ENCODE measurements at regions not wholly inside any gene's neighbourhood (a gene's known extent, or its start where the extent isn't known, plus 50 kb on each side); places are given as distances from the start of the nearest gene placed in this dataset.

DNA sequence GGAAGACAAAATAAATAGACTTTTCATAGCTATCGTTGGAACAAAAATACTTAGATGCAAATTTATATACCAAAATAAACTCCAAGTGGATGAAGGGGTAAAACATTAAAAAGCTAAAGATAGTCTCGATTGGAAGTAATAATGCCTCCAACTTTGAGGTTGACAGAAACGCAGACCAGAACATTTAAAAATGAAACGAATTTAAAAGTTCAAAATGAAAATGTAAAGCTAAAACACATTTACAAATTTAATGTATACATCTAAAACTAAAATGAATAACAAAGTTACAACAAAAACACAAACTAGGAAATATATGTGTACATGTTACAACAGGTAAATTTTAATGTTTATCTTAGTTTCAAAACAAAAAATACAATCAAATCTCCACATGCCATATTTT, 107.5 kb upstream of the AKR1E2 start:
- no peak for TF ChIP-seq TAF1 (IDR thresholded peaks at IDR 0.05; ENCODE audit: low read depth)
- TF ChIP-seq CREB1 (IDR thresholded peaks at IDR 0.05; ENCODE audit: low read depth) = no peak
- TF ChIP-seq CEBPB (IDR thresholded peaks at IDR 0.05) = no peak
- TF ChIP-seq, protein P1, sequence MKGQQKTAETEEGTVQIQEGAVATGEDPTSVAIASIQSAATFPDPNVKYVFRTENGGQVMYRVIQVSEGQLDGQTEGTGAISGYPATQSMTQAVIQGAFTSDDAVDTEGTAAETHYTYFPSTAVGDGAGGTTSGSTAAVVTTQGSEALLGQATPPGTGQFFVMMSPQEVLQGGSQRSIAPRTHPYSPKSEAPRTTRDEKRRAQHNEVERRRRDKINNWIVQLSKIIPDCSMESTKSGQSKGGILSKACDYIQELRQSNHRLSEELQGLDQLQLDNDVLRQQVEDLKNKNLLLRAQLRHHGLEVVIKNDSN (IDR thresholded peaks at IDR 0.05) = no peak
- no peak for TF ChIP-seq TCF12 (IDR thresholded peaks at IDR 0.05; ENCODE audit: low read depth)
- no peak for TF ChIP-seq EP300 (IDR thresholded peaks at IDR 0.05; ENCODE audit: borderline replicate concordance)
- no peak for TF ChIP-seq NFIC (IDR thresholded peaks at IDR 0.05)
- no peak for TF ChIP-seq EGR1 (IDR thresholded peaks at IDR 0.05)

DNA sequence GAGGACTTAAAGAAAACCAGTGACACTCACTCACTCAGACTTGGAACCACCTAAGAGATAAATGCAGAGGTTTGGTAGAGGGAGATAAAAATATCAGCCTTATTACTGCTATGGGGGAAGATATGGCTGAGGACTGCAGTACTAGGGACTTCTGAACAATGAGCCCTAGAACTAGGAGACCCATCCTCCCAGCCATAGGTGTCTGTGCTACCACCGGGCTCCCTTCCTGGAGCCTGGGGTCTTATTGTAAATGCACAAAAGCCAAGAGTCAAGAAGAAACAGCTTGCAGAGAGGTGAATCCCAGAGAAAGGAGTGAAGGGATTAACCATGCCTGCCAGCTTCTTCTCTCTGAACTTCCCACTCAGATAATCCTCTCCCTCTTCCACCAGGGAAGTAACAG, 108.3 kb upstream of the AKR1E2 start:
- TF ChIP-seq, protein P1 (IDR thresholded peaks at IDR 0.05) = no peak

DNA sequence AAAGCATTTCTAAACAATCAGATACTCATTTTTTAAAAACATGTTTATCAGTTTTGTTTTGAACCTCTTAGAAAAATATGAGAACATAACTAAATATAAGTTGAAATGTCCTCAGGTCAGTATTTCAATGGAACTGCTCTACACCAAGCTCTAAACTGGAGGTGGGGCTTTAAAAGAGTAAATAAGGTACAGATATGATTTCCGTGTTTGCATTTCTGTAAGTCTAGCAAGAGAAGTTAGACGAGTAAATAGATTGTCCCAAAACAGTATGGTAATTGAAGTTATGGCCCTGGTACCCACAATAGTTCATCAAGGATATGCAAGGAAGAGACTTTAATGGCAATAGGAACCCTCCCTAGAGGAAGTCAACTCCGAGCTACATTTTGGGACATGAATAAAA, 115.1 kb upstream of the AKR1E2 start:
- no peak for TF ChIP-seq NFIC (IDR thresholded peaks at IDR 0.05)
- no peak for TF ChIP-seq EGR1 (IDR thresholded peaks at IDR 0.05)
- no peak for TF ChIP-seq ZBTB7A (IDR thresholded peaks at IDR 0.05; ENCODE audit: low read depth)
- no peak for TF ChIP-seq EP300 (IDR thresholded peaks at IDR 0.05; ENCODE audit: borderline replicate concordance)
- TF ChIP-seq TCF12 (IDR thresholded peaks at IDR 0.05; ENCODE audit: low read depth) = no peak
- TF ChIP-seq, protein P1 (IDR thresholded peaks at IDR 0.05) = no peak
- TF ChIP-seq TAF1 (IDR thresholded peaks at IDR 0.05; ENCODE audit: low read depth) = no peak
- no peak for TF ChIP-seq YY1 (IDR thresholded peaks at IDR 0.05; ENCODE audit: low read depth)
- no peak for TF ChIP-seq CREB1 (IDR thresholded peaks at IDR 0.05; ENCODE audit: low read depth)
- TF ChIP-seq TEAD4 (IDR thresholded peaks at IDR 0.05) = no peak
- TF ChIP-seq RAD21 (IDR thresholded peaks at IDR 0.05; ENCODE audit: low read depth) = no peak
- TF ChIP-seq, protein P2, sequence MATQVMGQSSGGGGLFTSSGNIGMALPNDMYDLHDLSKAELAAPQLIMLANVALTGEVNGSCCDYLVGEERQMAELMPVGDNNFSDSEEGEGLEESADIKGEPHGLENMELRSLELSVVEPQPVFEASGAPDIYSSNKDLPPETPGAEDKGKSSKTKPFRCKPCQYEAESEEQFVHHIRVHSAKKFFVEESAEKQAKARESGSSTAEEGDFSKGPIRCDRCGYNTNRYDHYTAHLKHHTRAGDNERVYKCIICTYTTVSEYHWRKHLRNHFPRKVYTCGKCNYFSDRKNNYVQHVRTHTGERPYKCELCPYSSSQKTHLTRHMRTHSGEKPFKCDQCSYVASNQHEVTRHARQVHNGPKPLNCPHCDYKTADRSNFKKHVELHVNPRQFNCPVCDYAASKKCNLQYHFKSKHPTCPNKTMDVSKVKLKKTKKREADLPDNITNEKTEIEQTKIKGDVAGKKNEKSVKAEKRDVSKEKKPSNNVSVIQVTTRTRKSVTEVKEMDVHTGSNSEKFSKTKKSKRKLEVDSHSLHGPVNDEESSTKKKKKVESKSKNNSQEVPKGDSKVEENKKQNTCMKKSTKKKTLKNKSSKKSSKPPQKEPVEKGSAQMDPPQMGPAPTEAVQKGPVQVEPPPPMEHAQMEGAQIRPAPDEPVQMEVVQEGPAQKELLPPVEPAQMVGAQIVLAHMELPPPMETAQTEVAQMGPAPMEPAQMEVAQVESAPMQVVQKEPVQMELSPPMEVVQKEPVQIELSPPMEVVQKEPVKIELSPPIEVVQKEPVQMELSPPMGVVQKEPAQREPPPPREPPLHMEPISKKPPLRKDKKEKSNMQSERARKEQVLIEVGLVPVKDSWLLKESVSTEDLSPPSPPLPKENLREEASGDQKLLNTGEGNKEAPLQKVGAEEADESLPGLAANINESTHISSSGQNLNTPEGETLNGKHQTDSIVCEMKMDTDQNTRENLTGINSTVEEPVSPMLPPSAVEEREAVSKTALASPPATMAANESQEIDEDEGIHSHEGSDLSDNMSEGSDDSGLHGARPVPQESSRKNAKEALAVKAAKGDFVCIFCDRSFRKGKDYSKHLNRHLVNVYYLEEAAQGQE (IDR thresholded peaks at IDR 0.05; ENCODE audit: low read depth) = no peak
- TF ChIP-seq, protein P3, sequence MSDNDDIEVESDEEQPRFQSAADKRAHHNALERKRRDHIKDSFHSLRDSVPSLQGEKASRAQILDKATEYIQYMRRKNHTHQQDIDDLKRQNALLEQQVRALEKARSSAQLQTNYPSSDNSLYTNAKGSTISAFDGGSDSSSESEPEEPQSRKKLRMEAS (IDR thresholded peaks at IDR 0.05) = no peak
- no peak for TF ChIP-seq CEBPB (IDR thresholded peaks at IDR 0.05)
- TF ChIP-seq FOXM1 (IDR thresholded peaks at IDR 0.05; ENCODE audit: borderline replicate concordance, low read depth) = no peak

DNA sequence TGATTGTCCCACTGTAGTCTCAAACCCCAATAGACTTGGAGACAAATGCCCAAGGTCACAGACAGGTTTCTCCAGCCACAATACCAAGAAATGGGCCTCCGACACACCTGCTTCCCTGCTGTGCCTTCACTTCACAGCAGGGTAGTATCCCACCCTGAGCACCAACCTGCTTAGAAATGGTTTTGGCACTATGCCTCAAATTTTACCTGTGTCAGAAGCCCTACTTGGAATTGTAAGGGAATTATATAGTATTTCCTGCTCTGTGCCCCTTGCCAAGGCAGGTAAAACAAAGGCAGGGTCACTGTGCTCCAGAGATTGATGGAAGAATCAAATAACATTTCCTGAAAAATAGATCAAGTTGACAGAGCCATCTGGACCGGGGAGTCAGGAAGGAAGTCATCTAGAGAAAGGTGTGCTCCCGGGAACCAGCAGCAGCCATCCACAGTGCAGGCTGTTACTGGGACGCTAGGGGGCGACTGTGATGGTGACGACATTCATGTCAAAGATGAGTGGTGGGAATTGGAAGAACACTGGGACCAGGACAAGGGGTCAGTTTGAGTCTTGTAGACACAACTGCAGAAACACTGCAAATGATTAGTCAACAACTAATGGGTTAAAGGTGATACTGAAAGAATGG, 117.8 kb upstream of the AKR1E2 start:
- TF ChIP-seq RAD21 (IDR thresholded peaks at IDR 0.05; ENCODE audit: low read depth) (no peak), CEBPB (IDR thresholded peaks at IDR 0.05) (no peak), TEAD4 (IDR thresholded peaks at IDR 0.05) (peak; percentile 55), CREB1 (IDR thresholded peaks at IDR 0.05; ENCODE audit: low read depth) (no peak), YY1 (IDR thresholded peaks at IDR 0.05; ENCODE audit: low read depth) (0 out of 2 replicates have a peak, but pooled peaks have one; percentile 38), TCF12 (IDR thresholded peaks at IDR 0.05; ENCODE audit: low read depth) (peak; percentile 90), TAF1 (IDR thresholded peaks at IDR 0.05; ENCODE audit: low read depth) (no peak), EGR1 (IDR thresholded peaks at IDR 0.05) (no peak), FOXM1 (IDR thresholded peaks at IDR 0.05; ENCODE audit: borderline replicate concordance, low read depth) (peak; percentile 90), NFIC (IDR thresholded peaks at IDR 0.05) (peak; percentile 76), EP300 (IDR thresholded peaks at IDR 0.05; ENCODE audit: borderline replicate concordance) (peak; percentile 93), ZBTB7A (IDR thresholded peaks at IDR 0.05; ENCODE audit: low read depth) (no peak)
- TF ChIP-seq, protein P1 (IDR thresholded peaks at IDR 0.05) = no peak
- TF ChIP-seq, protein P3 (IDR thresholded peaks at IDR 0.05) = no peak; the same call in 1 of the 2 replicates
- TF ChIP-seq, protein P2 (IDR thresholded peaks at IDR 0.05; ENCODE audit: low read depth) = no peak

DNA sequence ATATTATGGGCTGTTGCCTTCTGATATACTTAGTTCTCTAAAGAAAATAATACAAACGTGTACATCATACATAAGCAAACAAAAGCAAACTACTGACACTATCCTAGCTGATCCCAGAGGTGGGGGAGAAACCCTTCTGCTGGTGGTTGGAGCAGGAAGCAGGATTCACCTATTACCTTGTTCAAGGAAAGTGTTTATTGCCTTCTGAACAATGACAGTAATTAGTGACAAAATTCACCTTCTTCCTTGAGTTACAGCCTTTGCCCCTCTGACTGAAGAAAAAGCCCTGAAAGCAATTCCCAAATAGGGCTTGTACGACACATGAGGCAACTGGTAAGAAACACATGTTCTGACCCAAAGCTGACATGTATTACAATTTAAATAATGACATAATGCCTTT, 118.8 kb upstream of the AKR1E2 start:
- TF ChIP-seq TAF1 (IDR thresholded peaks at IDR 0.05; ENCODE audit: low read depth) = no peak
- TF ChIP-seq, protein P3 (IDR thresholded peaks at IDR 0.05) = no peak
- TF ChIP-seq, protein P2 (IDR thresholded peaks at IDR 0.05; ENCODE audit: low read depth) = no peak
- TF ChIP-seq FOXM1 (IDR thresholded peaks at IDR 0.05; ENCODE audit: borderline replicate concordance, low read depth) = no peak
- TF ChIP-seq ZBTB7A (IDR thresholded peaks at IDR 0.05; ENCODE audit: low read depth) = no peak
- no peak for TF ChIP-seq TEAD4 (IDR thresholded peaks at IDR 0.05)
- TF ChIP-seq TCF12 (IDR thresholded peaks at IDR 0.05; ENCODE audit: low read depth) = no peak
- TF ChIP-seq NFIC (IDR thresholded peaks at IDR 0.05) = no peak
- no peak for TF ChIP-seq EP300 (IDR thresholded peaks at IDR 0.05; ENCODE audit: borderline replicate concordance)
- TF ChIP-seq YY1 (IDR thresholded peaks at IDR 0.05; ENCODE audit: low read depth) = no peak
- no peak for TF ChIP-seq EGR1 (IDR thresholded peaks at IDR 0.05)

Data from Ishikawa (cell line).